ENCODE measurements at regions not wholly inside any gene's neighbourhood (a gene's known extent, or its start where the extent isn't known, plus 50 kb on each side); places are given as distances from the start of the nearest gene placed in this dataset.

- no peak for TF ChIP-seq ASH2L (IDR thresholded peaks at IDR 0.05; ENCODE audit: low read length)
- TF ChIP-seq SUZ12 (IDR thresholded peaks at IDR 0.05; ENCODE audit: low read length): no peak
- TF ChIP-seq SAP30 (IDR thresholded peaks at IDR 0.05; ENCODE audit: insufficient read depth, insufficient replicate concordance, low read length): no peak
Measured at GRCh38 chr11:109155291-109155690, 266.7 kb upstream of the C11orf87 start (continued).
